SK-N-SH (cell line): ENCODE measurements at regions not wholly inside any gene's neighbourhood (a gene's known extent, or its start where the extent isn't known, plus 50 kb on each side); places are given as distances from the start of the nearest gene placed in this dataset.

Experiments used
- CTCF ChIA-PET: fragments of 300-600, 350-600 bp; formaldehyde crosslinking; extraction: SDS; loops from one replicate; lab custom pipeline; 2021; lab: Yijun Ruan, JAX
- POLR2A ChIA-PET: fragments of 350-600 bp; sonication (Branson Sonifier 250); formaldehyde crosslinking; extraction: SDS; loops from one replicate; lab custom pipeline; 2020; ENCODE audit warnings: antibody characterized with exemption, inconsistent platforms; lab: Yijun Ruan, JAX
- DNase-seq: peaks from one replicate; pipeline ENCODE4 v3.0.0; 2012
- H2AFZ ChIP-seq: fragments of 200-600 bp; sonication (generic); 2 replicates; pipeline ENCODE4 v1.8.1; 2016; ENCODE audit warnings: antibody characterized with exemption, mild to moderate bottlenecking, low read depth
- H3F3A ChIP-seq: fragments of 200-600 bp; sonication (generic); replicated peaks from 2 replicates; pipeline ENCODE3; 2016; ENCODE audit warnings: antibody characterized with exemption, mild to moderate bottlenecking; ENCODE audit not compliant: insufficient read depth
- H3K27ac ChIP-seq, 2 experiments: fragments of 200-500 bp in 1 of 2; fragments of 200-600 bp in 1 of 2; sonication (Bioruptor generic) in 1 of 2; sonication (generic), shearing (Covaris generic) in 1 of 2; 2 replicates each; pipeline versions ENCODE4 v1.5.1 to v1.6.1; 2014 to 2016; ENCODE audit warnings: low read depth in 2 of 2, inconsistent platforms in 1 of 2, low read length in 1 of 2, mild to moderate bottlenecking in 1 of 2, mixed read lengths in 1 of 2
- H3K27me3 ChIP-seq: fragments of 200-600 bp; sonication (generic), shearing (Covaris generic); 2 replicates; pipeline ENCODE4 v1.6.1; 2016; ENCODE audit warnings: mixed run types; ENCODE audit not compliant: insufficient read depth
- H3K36me3 ChIP-seq, 2 experiments: fragments of 200-500 bp in 1 of 2; fragments of 200-600 bp in 1 of 2; sonication (Bioruptor generic) in 1 of 2; sonication (generic) in 1 of 2; replicated peaks in 1 of 2; 2 replicates each; pipeline versions ENCODE3 to v1.5.1; 2014 to 2016; ENCODE audit warnings: low read length in 1 of 2, mild to moderate bottlenecking in 1 of 2; ENCODE audit not compliant: insufficient read depth in 2 of 2, control insufficient read depth in 1 of 2
- H3K4me1 ChIP-seq, 2 experiments: fragments of 200-500 bp in 1 of 2; fragments of 200-600 bp in 1 of 2; sonication (Bioruptor generic) in 1 of 2; sonication (generic), shearing (Covaris generic) in 1 of 2; 2 replicates each; pipeline versions ENCODE4 v1.5.1 to v1.6.1; 2014 to 2016; ENCODE audit warnings: low read depth in 1 of 2, low read length in 1 of 2, mixed run types in 1 of 2; ENCODE audit not compliant: insufficient read depth in 2 of 2, control insufficient read depth in 1 of 2
- H3K4me2 ChIP-seq: fragments of 200-600 bp; sonication (generic), shearing (Covaris generic); 2 replicates; pipeline ENCODE4 v1.6.1; 2017; ENCODE audit warnings: mixed run types
- H3K4me3 ChIP-seq, 2 experiments: fragments of 200-500 bp in 1 of 2; fragments of 200-600 bp in 1 of 2; sonication (Bioruptor generic) in 1 of 2; sonication (generic), shearing (Covaris generic) in 1 of 2; 2 replicates each; pipeline versions ENCODE4 v1.5.1 to v1.8.1; 2014 to 2016; ENCODE audit warnings: low read depth in 2 of 2, inconsistent platforms in 1 of 2, low read length in 1 of 2, mild to moderate bottlenecking in 1 of 2, mixed read lengths in 1 of 2, moderate library complexity in 1 of 2
- H3K79me2 ChIP-seq: fragments of 200-600 bp; sonication (generic); 2 replicates; pipeline ENCODE4 v1.8.1; 2017; ENCODE audit warnings: mild to moderate bottlenecking; ENCODE audit not compliant: insufficient read depth
- H3K9ac ChIP-seq: fragments of 200-600 bp; sonication (generic); 2 replicates; pipeline ENCODE4 v1.6.1; 2017; ENCODE audit warnings: mixed run types
- H3K9me2 ChIP-seq: fragments of 200-600 bp; sonication (generic); 2 replicates; pipeline ENCODE4 v1.6.1; 2017; ENCODE audit warnings: mixed run types
- H3K9me3 ChIP-seq: fragments of 200-600 bp; sonication (generic); 2 replicates; pipeline ENCODE4 v1.6.1; 2017; ENCODE audit warnings: mixed run types, mild to moderate bottlenecking, moderate library complexity
- H4K20me1 ChIP-seq: fragments of 200-600 bp; sonication (generic); 2 replicates; pipeline ENCODE4 v1.6.1; 2017; ENCODE audit warnings: mild to moderate bottlenecking, mixed run types; ENCODE audit not compliant: insufficient read depth
- CHD2 ChIP-seq: fragments of 150-350 bp; IDR thresholded peaks from 2 replicates; pipeline ENCODE4 v1.6.1; 2018; ENCODE audit warnings: low read length; ENCODE audit not compliant: partially characterized antibody
- ELF1 ChIP-seq: IDR thresholded peaks from 2 replicates; pipeline ENCODE4 v1.4.0; 2012
- EZH2phosphoT487 ChIP-seq: fragments of 200-600 bp; sonication (generic); IDR thresholded peaks from 2 replicates; pipeline ENCODE4 v1.6.1; 2017; ENCODE audit warnings: low read depth, mixed run types, mild to moderate bottlenecking, antibody characterized with exemption, moderate library complexity, borderline replicate concordance
- FOXJ3 ChIP-seq: sonication (generic); formaldehyde crosslinking; IDR thresholded peaks from 2 replicates; pipeline ENCODE4 v1.5.1; 2020; ENCODE audit warnings: mild to moderate bottlenecking, missing genetic modification reagents
- GABPA ChIP-seq: IDR thresholded peaks from 2 replicates; pipeline ENCODE4 v1.4.0; 2012; ENCODE audit warnings: low read depth, mild to moderate bottlenecking
- GATA2 ChIP-seq: sonication (generic); formaldehyde crosslinking; IDR thresholded peaks from 2 replicates; pipeline ENCODE4 v1.5.0; 2020; ENCODE audit warnings: mild to moderate bottlenecking, missing genetic modification reagents
- JUND ChIP-seq: IDR thresholded peaks from 2 replicates; pipeline ENCODE4 v1.4.0; 2012
- MAX ChIP-seq: IDR thresholded peaks from 2 replicates; pipeline ENCODE4 v1.4.0; 2012; ENCODE audit warnings: low read depth
- MEF2A ChIP-seq: IDR thresholded peaks from 2 replicates; pipeline ENCODE4 v1.4.0; 2012; ENCODE audit warnings: low read depth, borderline replicate concordance
- MXI1 ChIP-seq: IDR thresholded peaks from 2 replicates; pipeline ENCODE4 v1.6.1; 2012; ENCODE audit warnings: mild to moderate bottlenecking, low read depth, low read length, improper control_type of control experiment
- NFIC ChIP-seq: IDR thresholded peaks from 2 replicates; pipeline ENCODE4 v1.4.0; 2012; ENCODE audit warnings: borderline replicate concordance
- POLR2AphosphoS5 ChIP-seq: IDR thresholded peaks from 2 replicates; pipeline ENCODE4 v1.6.1; 2012; ENCODE audit warnings: low read depth, low read length
- RAD21 ChIP-seq: IDR thresholded peaks from 2 replicates; pipeline ENCODE4 v1.6.1; 2012; ENCODE audit warnings: mild to moderate bottlenecking, low read length
- RCOR1 ChIP-seq: fragments of 150-350 bp; IDR thresholded peaks from 2 replicates; pipeline ENCODE4 v1.6.1; 2017; ENCODE audit warnings: antibody characterized with exemption, low read length
- RFX5 ChIP-seq: IDR thresholded peaks from 2 replicates; pipeline ENCODE4 v1.6.1; 2012; ENCODE audit warnings: mild to moderate bottlenecking, improper control_type of control experiment, low read length
- RXRA ChIP-seq: IDR thresholded peaks from 2 replicates; pipeline ENCODE4 v1.4.0; 2012; ENCODE audit warnings: low read depth, mild to moderate bottlenecking, borderline replicate concordance
- SIN3A ChIP-seq: IDR thresholded peaks from 2 replicates; pipeline ENCODE4 v1.6.1; 2012; ENCODE audit warnings: low read depth, mild to moderate bottlenecking, low read length, moderate library complexity, borderline replicate concordance
- SMC3 ChIP-seq: IDR thresholded peaks from 2 replicates; pipeline ENCODE4 v1.6.1; 2012; ENCODE audit warnings: low read depth, low read length, improper control_type of control experiment
- TAF1 ChIP-seq: IDR thresholded peaks from 2 replicates; pipeline ENCODE4 v1.6.1; 2012; ENCODE audit warnings: low read depth, mild to moderate bottlenecking, low read length, moderate library complexity, borderline replicate concordance
- TCF12 ChIP-seq: IDR thresholded peaks from 2 replicates; pipeline ENCODE4 v1.4.0; 2012
- TEAD4 ChIP-seq: IDR thresholded peaks from 2 replicates; pipeline ENCODE4 v1.4.0; 2012; ENCODE audit warnings: mild to moderate bottlenecking, borderline replicate concordance; ENCODE audit not compliant: insufficient read depth
- USF2 ChIP-seq: fragments of 150-350 bp; IDR thresholded peaks from 2 replicates; pipeline ENCODE4 v1.6.1; 2017; ENCODE audit warnings: antibody characterized with exemption, low read length, low read depth, borderline replicate concordance
- WGBS: methylation state at CpG from one replicate; pipeline ENCODE4 v1.1.6; 2017; ENCODE audit warnings: low lambda C conversion rate; 5-methylcytosine and 5-hydroxymethylcytosine counted together
- TF ChIP-seq, protein P1 (sequence below): IDR thresholded peaks from 2 replicates; pipeline ENCODE4; 2012
- TF ChIP-seq, protein P2 (sequence below): fragments of 200-600 bp; sonication (generic); IDR thresholded peaks from 2 replicates; pipeline ENCODE4 v1.6.1; 2017; ENCODE audit warnings: antibody characterized with exemption, mild to moderate bottlenecking, moderate library complexity

DNA sequence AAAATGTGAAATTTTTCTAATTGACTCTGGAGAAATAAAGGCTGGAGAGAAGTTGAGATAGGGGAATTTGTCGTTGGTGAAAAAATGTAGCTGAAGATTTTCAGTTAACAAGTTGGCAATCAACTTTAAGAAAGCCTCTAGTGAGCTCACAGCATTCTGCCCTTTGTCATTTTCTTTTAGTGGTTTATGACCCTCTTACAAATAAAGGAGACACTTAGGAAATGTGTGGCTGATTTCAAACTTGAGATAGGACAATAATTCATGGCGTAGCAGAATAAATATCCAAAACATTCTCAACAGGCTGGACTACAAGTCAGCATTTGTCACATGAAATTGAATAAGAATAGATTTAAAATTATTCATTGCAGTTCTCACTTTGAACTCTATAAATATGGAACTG lies 412.5 kb upstream of the SPHKAP start (continued):
- TF ChIP-seq RFX5 (no peak), MXI1 (no peak), MAX (no peak), SIN3A (no peak)

- Histone ChIP-seq H3K79me2 (no peaks in the 10 kb centered on the region), H3F3A (no peaks in the 10 kb centered on the region), H2AFZ (no peak overlapping the region), H3K9me3 (no peaks in the 10 kb centered on the region), H3K4me1 (no peaks in the 10 kb centered on the region), H3K36me3 (no peaks in the 10 kb centered on the region), H3K27me3 (no peaks in the 10 kb centered on the region), H3K27ac (no peak overlapping the region), H3K4me3 (no peak overlapping the region), H3K9me2 (no peaks in the 10 kb centered on the region), H3K9ac (no peak overlapping the region), H4K20me1 (no peaks in the 10 kb centered on the region), H3K4me2 (no peak overlapping the region)
- no peak for DNase-seq
- WGBS: 34% methylated on average over 4 of the region's 4 CpGs
- CTCF ChIA-PET: no interaction called here
- POLR2A ChIA-PET: no interaction called here
- no peak for TF ChIP-seq RXRA
- no peak for TF ChIP-seq RCOR1
- TF ChIP-seq SIN3A: no peak
- TF ChIP-seq TAF1: no peak
- TF ChIP-seq JUND: no peak
Measured at GRCh38 chr2:228592925-228593324, 411.4 kb upstream of the SPHKAP start.

DNA sequence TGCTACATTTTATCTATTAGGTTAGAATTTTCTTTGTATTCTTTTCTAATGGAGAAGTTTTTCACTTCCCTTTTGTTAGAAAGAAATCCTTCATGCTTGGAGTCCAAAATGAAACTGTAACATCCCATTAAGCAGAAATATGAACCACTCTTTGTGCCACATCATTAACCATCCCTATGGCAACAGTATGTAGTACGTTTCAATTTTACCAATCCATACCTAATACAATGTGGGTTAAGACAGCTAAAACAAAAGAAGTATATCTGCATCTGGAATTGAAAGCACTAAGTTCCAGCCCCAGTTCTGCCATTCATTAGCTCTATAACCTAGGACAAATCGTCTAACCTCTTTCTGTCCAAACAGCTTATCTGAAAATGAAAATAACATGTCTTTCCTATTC lies 409.2 kb upstream of the SPHKAP start:
- no peaks in the 10 kb centered on the region for H3K79me2 ChIP-seq
- POLR2A ChIA-PET: no interaction called here

More for the DNA sequence above, 409.2 kb upstream of the SPHKAP start:
- no peaks in the 10 kb centered on the region for H4K20me1 ChIP-seq
- 18% methylated on average over 2 of the region's 2 CpGs for WGBS
- no peak overlapping the region for H3K4me2 ChIP-seq
- TF ChIP-seq JUND (no peak), FOXJ3 (no peak), EZH2phosphoT487 (no peak), CHD2 (no peak), RAD21 (no peak), SMC3 (no peak), MEF2A (no peak), TEAD4 (no peak), GATA2 (CRISPR knock-in tag) (no peak), MXI1 (no peak), USF2 (no peak), GABPA (no peak), ELF1 (no peak), NFIC (no peak), TCF12 (no peak), SIN3A (no peak), POLR2AphosphoS5 (no peak)
- TF ChIP-seq, protein P1, sequence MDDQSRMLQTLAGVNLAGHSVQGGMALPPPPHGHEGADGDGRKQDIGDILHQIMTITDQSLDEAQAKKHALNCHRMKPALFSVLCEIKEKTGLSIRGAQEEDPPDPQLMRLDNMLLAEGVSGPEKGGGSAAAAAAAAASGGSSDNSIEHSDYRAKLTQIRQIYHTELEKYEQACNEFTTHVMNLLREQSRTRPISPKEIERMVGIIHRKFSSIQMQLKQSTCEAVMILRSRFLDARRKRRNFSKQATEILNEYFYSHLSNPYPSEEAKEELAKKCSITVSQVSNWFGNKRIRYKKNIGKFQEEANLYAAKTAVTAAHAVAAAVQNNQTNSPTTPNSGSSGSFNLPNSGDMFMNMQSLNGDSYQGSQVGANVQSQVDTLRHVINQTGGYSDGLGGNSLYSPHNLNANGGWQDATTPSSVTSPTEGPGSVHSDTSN: no peak
- TF ChIP-seq, protein P2, sequence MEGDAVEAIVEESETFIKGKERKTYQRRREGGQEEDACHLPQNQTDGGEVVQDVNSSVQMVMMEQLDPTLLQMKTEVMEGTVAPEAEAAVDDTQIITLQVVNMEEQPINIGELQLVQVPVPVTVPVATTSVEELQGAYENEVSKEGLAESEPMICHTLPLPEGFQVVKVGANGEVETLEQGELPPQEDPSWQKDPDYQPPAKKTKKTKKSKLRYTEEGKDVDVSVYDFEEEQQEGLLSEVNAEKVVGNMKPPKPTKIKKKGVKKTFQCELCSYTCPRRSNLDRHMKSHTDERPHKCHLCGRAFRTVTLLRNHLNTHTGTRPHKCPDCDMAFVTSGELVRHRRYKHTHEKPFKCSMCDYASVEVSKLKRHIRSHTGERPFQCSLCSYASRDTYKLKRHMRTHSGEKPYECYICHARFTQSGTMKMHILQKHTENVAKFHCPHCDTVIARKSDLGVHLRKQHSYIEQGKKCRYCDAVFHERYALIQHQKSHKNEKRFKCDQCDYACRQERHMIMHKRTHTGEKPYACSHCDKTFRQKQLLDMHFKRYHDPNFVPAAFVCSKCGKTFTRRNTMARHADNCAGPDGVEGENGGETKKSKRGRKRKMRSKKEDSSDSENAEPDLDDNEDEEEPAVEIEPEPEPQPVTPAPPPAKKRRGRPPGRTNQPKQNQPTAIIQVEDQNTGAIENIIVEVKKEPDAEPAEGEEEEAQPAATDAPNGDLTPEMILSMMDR: no peak
- TF ChIP-seq, all 33 proteins: peak for 0
- no peak for DNase-seq
- H3K9me2 ChIP-seq: no peaks in the 10 kb centered on the region
- no peak overlapping the region for H2AFZ ChIP-seq
- CTCF ChIA-PET: interaction anchor here (2.2 kb wide), 1 partner anchor 8 kb away, joined by 5 read pairs; no protein-coding TSS in a partner anchor
- no peak overlapping the region for H3K9ac ChIP-seq
- H3K36me3 ChIP-seq: no peaks in the 10 kb centered on the region
- H3K27me3 ChIP-seq: no peaks in the 10 kb centered on the region
- H3K4me3 ChIP-seq: no peak overlapping the region
- H3K4me1 ChIP-seq: no peaks in the 10 kb centered on the region
- H3F3A ChIP-seq: no peaks in the 10 kb centered on the region
- no peaks in the 10 kb centered on the region for H3K9me3 ChIP-seq
- no peak overlapping the region for H3K27ac ChIP-seq
